WTC11 (cell line): ENCODE measurements at regions not wholly inside any gene's neighbourhood (a gene's known extent, or its start where the extent isn't known, plus 50 kb on each side); places are given as distances from the start of the nearest gene placed in this dataset.

Experiments
- TCF7 ChIP-seq: sonication (generic); formaldehyde crosslinking; IDR thresholded peaks from 2 replicates; pipeline ENCODE4 v1.8.0; 2022; ENCODE audit warnings: mild to moderate bottlenecking, low read depth, missing genetic modification reagents, moderate library complexity
- ZNF263 ChIP-seq: sonication (generic); formaldehyde crosslinking; IDR thresholded peaks from 2 replicates; pipeline ENCODE4 v1.8.1; 2022; ENCODE audit warnings: low read depth, mild to moderate bottlenecking, moderate library complexity, missing genetic modification reagents
- TF ChIP-seq, protein P1 (sequence below): fragments of 200-600 bp; IDR thresholded peaks from 2 replicates; pipeline ENCODE4 v1.8.0; 2022; ENCODE audit warnings: antibody characterized with exemption

GRCh38 chr5:125053179-125053578, 306.7 kb upstream of the ZNF608 start:
- TF ChIP-seq TCF7 (CRISPR knock-in tag) (no peak), ZNF263 (no peak)
- TF ChIP-seq, protein P1, sequence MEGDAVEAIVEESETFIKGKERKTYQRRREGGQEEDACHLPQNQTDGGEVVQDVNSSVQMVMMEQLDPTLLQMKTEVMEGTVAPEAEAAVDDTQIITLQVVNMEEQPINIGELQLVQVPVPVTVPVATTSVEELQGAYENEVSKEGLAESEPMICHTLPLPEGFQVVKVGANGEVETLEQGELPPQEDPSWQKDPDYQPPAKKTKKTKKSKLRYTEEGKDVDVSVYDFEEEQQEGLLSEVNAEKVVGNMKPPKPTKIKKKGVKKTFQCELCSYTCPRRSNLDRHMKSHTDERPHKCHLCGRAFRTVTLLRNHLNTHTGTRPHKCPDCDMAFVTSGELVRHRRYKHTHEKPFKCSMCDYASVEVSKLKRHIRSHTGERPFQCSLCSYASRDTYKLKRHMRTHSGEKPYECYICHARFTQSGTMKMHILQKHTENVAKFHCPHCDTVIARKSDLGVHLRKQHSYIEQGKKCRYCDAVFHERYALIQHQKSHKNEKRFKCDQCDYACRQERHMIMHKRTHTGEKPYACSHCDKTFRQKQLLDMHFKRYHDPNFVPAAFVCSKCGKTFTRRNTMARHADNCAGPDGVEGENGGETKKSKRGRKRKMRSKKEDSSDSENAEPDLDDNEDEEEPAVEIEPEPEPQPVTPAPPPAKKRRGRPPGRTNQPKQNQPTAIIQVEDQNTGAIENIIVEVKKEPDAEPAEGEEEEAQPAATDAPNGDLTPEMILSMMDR, result no peak
